ENCODE measurements at regions not wholly inside any gene's neighbourhood (a gene's known extent, or its start where the extent isn't known, plus 50 kb on each side); places are given as distances from the start of the nearest gene placed in this dataset.
"Not testable (repeated sequence)": the region's sequence is repeated elsewhere in the genome, so short reads cannot be mapped to it uniquely, and the experiment has no call there.

DNA sequence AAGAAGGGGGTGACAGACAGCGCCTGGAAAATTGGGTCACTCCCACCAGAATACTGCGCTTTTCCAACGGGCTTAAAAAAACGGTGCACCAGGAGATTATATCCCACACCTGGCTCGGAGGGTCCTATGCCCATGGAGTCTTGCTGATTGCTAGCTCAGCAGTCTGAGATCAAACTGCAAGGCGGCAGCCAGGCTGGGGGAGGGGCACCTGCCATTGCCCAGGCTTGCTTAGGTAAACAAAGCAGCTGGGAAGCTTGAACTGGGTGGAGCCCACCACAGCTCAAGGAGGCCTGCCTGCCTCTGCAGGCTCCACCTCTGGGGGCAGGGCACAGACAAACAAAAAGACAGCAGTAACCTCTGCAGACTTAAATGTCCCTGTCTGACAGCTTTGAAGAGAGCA lies 84.0 kb upstream of the IRAK1BP1 start:
- TF ChIP-seq, protein P1, sequence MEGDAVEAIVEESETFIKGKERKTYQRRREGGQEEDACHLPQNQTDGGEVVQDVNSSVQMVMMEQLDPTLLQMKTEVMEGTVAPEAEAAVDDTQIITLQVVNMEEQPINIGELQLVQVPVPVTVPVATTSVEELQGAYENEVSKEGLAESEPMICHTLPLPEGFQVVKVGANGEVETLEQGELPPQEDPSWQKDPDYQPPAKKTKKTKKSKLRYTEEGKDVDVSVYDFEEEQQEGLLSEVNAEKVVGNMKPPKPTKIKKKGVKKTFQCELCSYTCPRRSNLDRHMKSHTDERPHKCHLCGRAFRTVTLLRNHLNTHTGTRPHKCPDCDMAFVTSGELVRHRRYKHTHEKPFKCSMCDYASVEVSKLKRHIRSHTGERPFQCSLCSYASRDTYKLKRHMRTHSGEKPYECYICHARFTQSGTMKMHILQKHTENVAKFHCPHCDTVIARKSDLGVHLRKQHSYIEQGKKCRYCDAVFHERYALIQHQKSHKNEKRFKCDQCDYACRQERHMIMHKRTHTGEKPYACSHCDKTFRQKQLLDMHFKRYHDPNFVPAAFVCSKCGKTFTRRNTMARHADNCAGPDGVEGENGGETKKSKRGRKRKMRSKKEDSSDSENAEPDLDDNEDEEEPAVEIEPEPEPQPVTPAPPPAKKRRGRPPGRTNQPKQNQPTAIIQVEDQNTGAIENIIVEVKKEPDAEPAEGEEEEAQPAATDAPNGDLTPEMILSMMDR (IDR thresholded peaks at IDR 0.05), result not testable (repeated sequence)
- not testable (repeated sequence) for TF ChIP-seq POLR2A (IDR thresholded peaks at IDR 0.05)
